Neural progenitor cell (in vitro differentiated cells): ENCODE measurements at regions not wholly inside any gene's neighbourhood (a gene's known extent, or its start where the extent isn't known, plus 50 kb on each side); places are given as distances from the start of the nearest gene placed in this dataset.

ENCODE experiments used
- CTCF ChIP-seq: fragments of 200-600 bp; sonication (generic); IDR thresholded peaks from 2 replicates; pipeline ENCODE4 v1.5.1; 2017; ENCODE audit warnings: antibody characterized with exemption, mild to moderate bottlenecking
- EZH2 ChIP-seq: fragments of 200-600 bp; sonication (generic); IDR thresholded peaks from 2 replicates; pipeline ENCODE4 v1.6.1; 2017; ENCODE audit warnings: antibody characterized with exemption, mild to moderate bottlenecking, moderate library complexity
- EZH2phosphoT487 ChIP-seq: fragments of 200-600 bp; sonication (generic); IDR thresholded peaks from 2 replicates; pipeline ENCODE4 v1.6.1; 2017; ENCODE audit warnings: antibody characterized with exemption

GRCh38 chr5:54603372-54603771 lies 85.8 kb downstream of the SNX18 start:
- TF ChIP-seq CTCF (no peak), EZH2 (no peak), EZH2phosphoT487 (no peak)
